SK-N-SH (cell line): ENCODE measurements at regions not wholly inside any gene's neighbourhood (a gene's known extent, or its start where the extent isn't known, plus 50 kb on each side); places are given as distances from the start of the nearest gene placed in this dataset.

ENCODE experiments used
- SMC3 ChIP-seq: IDR thresholded peaks from 2 replicates; pipeline ENCODE4 v1.6.1; 2012; ENCODE audit warnings: low read depth, low read length, improper control_type of control experiment
- YY1 ChIP-seq: IDR thresholded peaks from 2 replicates; pipeline ENCODE4 v1.4.0; 2012; ENCODE audit warnings: low read depth, mild to moderate bottlenecking
- TF ChIP-seq, protein P1 (sequence below): IDR thresholded peaks from 2 replicates; pipeline ENCODE4 v1.6.1; 2012; ENCODE audit warnings: mild to moderate bottlenecking, low read depth, low read length, moderate library complexity
- TF ChIP-seq, protein P2 (sequence below): fragments of 150-350 bp; IDR thresholded peaks from 2 replicates; pipeline ENCODE4 v1.6.1; 2017; ENCODE audit warnings: antibody characterized with exemption, low read length, low read depth, borderline replicate concordance

DNA sequence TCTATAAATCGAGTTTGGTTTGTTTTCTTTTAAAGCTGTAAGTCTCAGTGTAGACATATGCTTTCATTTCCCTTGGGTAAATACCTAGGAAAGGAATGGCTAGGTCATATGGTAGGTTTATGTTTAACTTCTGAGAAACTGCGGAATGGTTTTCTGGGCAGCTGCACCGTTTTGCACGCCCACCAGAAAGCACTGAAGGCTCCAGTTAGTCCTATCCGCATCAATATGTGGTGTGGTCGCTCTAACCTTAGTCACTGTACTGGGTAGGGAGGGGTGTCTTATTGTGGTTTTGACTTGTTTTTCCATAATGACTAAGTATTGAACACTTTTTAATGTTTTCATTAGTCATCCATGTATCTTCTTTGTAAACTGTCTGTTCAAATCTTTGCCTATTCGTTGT lies 279.5 kb upstream of the AKR1E2 start:
- TF ChIP-seq, protein P1, sequence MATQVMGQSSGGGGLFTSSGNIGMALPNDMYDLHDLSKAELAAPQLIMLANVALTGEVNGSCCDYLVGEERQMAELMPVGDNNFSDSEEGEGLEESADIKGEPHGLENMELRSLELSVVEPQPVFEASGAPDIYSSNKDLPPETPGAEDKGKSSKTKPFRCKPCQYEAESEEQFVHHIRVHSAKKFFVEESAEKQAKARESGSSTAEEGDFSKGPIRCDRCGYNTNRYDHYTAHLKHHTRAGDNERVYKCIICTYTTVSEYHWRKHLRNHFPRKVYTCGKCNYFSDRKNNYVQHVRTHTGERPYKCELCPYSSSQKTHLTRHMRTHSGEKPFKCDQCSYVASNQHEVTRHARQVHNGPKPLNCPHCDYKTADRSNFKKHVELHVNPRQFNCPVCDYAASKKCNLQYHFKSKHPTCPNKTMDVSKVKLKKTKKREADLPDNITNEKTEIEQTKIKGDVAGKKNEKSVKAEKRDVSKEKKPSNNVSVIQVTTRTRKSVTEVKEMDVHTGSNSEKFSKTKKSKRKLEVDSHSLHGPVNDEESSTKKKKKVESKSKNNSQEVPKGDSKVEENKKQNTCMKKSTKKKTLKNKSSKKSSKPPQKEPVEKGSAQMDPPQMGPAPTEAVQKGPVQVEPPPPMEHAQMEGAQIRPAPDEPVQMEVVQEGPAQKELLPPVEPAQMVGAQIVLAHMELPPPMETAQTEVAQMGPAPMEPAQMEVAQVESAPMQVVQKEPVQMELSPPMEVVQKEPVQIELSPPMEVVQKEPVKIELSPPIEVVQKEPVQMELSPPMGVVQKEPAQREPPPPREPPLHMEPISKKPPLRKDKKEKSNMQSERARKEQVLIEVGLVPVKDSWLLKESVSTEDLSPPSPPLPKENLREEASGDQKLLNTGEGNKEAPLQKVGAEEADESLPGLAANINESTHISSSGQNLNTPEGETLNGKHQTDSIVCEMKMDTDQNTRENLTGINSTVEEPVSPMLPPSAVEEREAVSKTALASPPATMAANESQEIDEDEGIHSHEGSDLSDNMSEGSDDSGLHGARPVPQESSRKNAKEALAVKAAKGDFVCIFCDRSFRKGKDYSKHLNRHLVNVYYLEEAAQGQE, result no peak
- TF ChIP-seq, protein P2, sequence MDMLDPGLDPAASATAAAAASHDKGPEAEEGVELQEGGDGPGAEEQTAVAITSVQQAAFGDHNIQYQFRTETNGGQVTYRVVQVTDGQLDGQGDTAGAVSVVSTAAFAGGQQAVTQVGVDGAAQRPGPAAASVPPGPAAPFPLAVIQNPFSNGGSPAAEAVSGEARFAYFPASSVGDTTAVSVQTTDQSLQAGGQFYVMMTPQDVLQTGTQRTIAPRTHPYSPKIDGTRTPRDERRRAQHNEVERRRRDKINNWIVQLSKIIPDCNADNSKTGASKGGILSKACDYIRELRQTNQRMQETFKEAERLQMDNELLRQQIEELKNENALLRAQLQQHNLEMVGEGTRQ, result no peak
- TF ChIP-seq YY1 (no peak), SMC3 (no peak)
